ENCODE measurements at regions not wholly inside any gene's neighbourhood (a gene's known extent, or its start where the extent isn't known, plus 50 kb on each side); places are given as distances from the start of the nearest gene placed in this dataset.

GRCh38 chr2:67984600-67984999 is 78.2 kb downstream of the C1D start:
- WGBS (ENCODE audit: insufficient coverage), result 100% methylated on average over 1 of the region's 2 CpGs
- Mint-ChIP-seq H3K36me3 (no peaks in the 10 kb centered on the region), H3K27ac (no peak overlapping the region)

GRCh38 chr2:67985586-67985985 is 77.2 kb downstream of the C1D start:
- H3K27me3 ChIP-seq (ENCODE audit: control insufficient read depth in 2 of 2, insufficient read depth in 2 of 2, low read length in 2 of 2), result no peaks in the 10 kb centered on the region
- no peak overlapping the region for H3K27ac Mint-ChIP-seq
- H3K4me2 ChIP-seq (replicated peaks; ENCODE audit: extremely low read depth, low read length, poor library complexity, severe bottlenecking), result no peak overlapping the region
- intact Hi-C loops (cut with micrococcal nuclease), result no loop called here
- H3K9me3 ChIP-seq (replicated peaks in 1 of 2; ENCODE audit: control insufficient read depth in 1 of 2, insufficient read depth in 1 of 2, low read length in 2 of 2), result no peaks in the 10 kb centered on the region
- no peaks in the 10 kb centered on the region for H3K36me3 Mint-ChIP-seq
- no peaks in the 10 kb centered on the region for H3K36me3 ChIP-seq (replicated peaks in 1 of 2; ENCODE audit: control insufficient read depth in 1 of 2, insufficient read depth in 2 of 2, low read length in 2 of 2)
- peaks cover 0 to 12% (median 5%) of the 10 kb centered on the region in 7 donors for H3K9me3 Mint-ChIP-seq
- no peak overlapping the region for H3K4me3 Mint-ChIP-seq
- no peak for TF ChIP-seq CTCF (IDR thresholded peaks at IDR 0.05)
- peaks cover 0 to 7% (median 2%) of the 10 kb centered on the region in 3 donors for H3K27me3 Mint-ChIP-seq (ENCODE audit: low read depth in 3 of 3)
- no peaks in the 10 kb centered on the region for H4K20me1 ChIP-seq (ENCODE audit: insufficient read depth, low read length)
- no peaks in the 10 kb centered on the region for H3K4me1 Mint-ChIP-seq
- H3K9ac ChIP-seq (ENCODE audit: insufficient read depth, low read length, poor library complexity, severe bottlenecking), result no peak overlapping the region
- DNase-seq, result no peak
- H3K4me1 ChIP-seq (ENCODE audit: control insufficient read depth in 1 of 2, insufficient read depth in 2 of 2, low read length in 2 of 2), result no peaks in the 10 kb centered on the region
- no peaks in the 10 kb centered on the region for H3K79me2 ChIP-seq (ENCODE audit: insufficient read depth, low read length)
- H3K4me3 ChIP-seq (replicated peaks in 1 of 3; ENCODE audit: low read depth in 2 of 3, low read length in 3 of 3), result no peak overlapping the region
- no peak overlapping the region for H3K27ac ChIP-seq (ENCODE audit: low read depth in 1 of 2, low read length in 2 of 2)
- no peak overlapping the region for H2AFZ ChIP-seq (ENCODE audit: insufficient read depth, low read depth, low read length, poor library complexity, severe bottlenecking)
- 100% methylated on average over 2 of the region's 2 CpGs for WGBS (ENCODE audit: insufficient coverage)

More at GRCh38 chr2:67984600-67984999, 78.2 kb downstream of the C1D start:
- H3K4me2 ChIP-seq (replicated peaks; ENCODE audit: extremely low read depth, low read length, poor library complexity, severe bottlenecking), result no peak overlapping the region
- TF ChIP-seq CTCF (IDR thresholded peaks at IDR 0.05), result no peak
- no peaks in the 10 kb centered on the region for H3K36me3 ChIP-seq (replicated peaks in 1 of 2; ENCODE audit: control insufficient read depth in 1 of 2, insufficient read depth in 2 of 2, low read length in 2 of 2)
- H3K9me3 ChIP-seq (replicated peaks in 1 of 2; ENCODE audit: control insufficient read depth in 1 of 2, insufficient read depth in 1 of 2, low read length in 2 of 2), result peaks cover 0 to 3% of the 10 kb centered on the region in 2 donors
- Mint-ChIP-seq H3K27me3 (ENCODE audit: low read depth in 3 of 3) (peaks cover 0 to 7% (median 2%) of the 10 kb centered on the region in 3 donors), H3K9me3 (peaks cover 0 to 12% (median 5%) of the 10 kb centered on the region in 7 donors), H3K4me3 (no peak overlapping the region), H3K4me1 (no peaks in the 10 kb centered on the region)
- H3K4me1 ChIP-seq (ENCODE audit: control insufficient read depth in 1 of 2, insufficient read depth in 2 of 2, low read length in 2 of 2), result no peaks in the 10 kb centered on the region
- no peak for DNase-seq
- H3K79me2 ChIP-seq (ENCODE audit: insufficient read depth, low read length), result no peaks in the 10 kb centered on the region
- no peak overlapping the region for H3K4me3 ChIP-seq (replicated peaks in 1 of 3; ENCODE audit: low read depth in 2 of 3, low read length in 3 of 3)
- H4K20me1 ChIP-seq (ENCODE audit: insufficient read depth, low read length), result no peaks in the 10 kb centered on the region
- intact Hi-C loops (cut with micrococcal nuclease), result no loop called here
- H3K27me3 ChIP-seq (ENCODE audit: control insufficient read depth in 2 of 2, insufficient read depth in 2 of 2, low read length in 2 of 2), result no peaks in the 10 kb centered on the region
- no peak overlapping the region for H2AFZ ChIP-seq (ENCODE audit: insufficient read depth, low read depth, low read length, poor library complexity, severe bottlenecking)
- H3K9ac ChIP-seq (ENCODE audit: insufficient read depth, low read length, poor library complexity, severe bottlenecking), result no peak overlapping the region
- H3K27ac ChIP-seq (ENCODE audit: low read depth in 1 of 2, low read length in 2 of 2), result no peak overlapping the region
